C4-2B (cell line): ENCODE measurements at regions not wholly inside any gene's neighbourhood (a gene's known extent, or its start where the extent isn't known, plus 50 kb on each side); places are given as distances from the start of the nearest gene placed in this dataset.

ENCODE experiments used
- H3K27ac ChIP-seq: fragments of 450-650 bp; 2 replicates; pipeline ENCODE4 v1.5.1; 2017
- ZFX ChIP-seq: fragments of 450-650 bp; IDR thresholded peaks from 2 replicates; pipeline ENCODE4 v1.6.1; 2017
- TF ChIP-seq, protein P1 (sequence below): fragments of 450-650 bp; conservative IDR thresholded peaks from 2 replicates; pipeline ENCODE4 v1.5.1; 2017; ENCODE audit warnings: mild to moderate bottlenecking

DNA sequence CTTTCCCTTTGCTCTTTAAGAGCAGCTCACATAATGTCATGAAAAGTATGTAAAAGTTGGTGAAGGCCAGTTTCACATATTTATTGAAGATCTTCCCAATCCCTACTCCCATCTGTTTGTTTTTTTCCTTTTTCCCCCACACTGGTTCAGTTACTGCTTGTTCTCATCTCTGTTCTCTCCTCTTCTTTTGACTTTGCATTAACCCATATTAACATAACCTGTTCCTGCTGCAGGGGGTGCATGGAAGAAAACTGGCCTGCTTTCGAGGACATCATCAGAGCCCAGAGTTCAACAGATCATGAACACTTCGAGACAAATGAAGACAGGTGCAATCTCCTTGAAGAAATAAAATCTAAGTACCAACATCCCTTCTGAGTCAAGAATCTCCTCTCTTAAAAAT lies 93.3 kb upstream of the FAM3C start:
- TF ChIP-seq, protein P1, sequence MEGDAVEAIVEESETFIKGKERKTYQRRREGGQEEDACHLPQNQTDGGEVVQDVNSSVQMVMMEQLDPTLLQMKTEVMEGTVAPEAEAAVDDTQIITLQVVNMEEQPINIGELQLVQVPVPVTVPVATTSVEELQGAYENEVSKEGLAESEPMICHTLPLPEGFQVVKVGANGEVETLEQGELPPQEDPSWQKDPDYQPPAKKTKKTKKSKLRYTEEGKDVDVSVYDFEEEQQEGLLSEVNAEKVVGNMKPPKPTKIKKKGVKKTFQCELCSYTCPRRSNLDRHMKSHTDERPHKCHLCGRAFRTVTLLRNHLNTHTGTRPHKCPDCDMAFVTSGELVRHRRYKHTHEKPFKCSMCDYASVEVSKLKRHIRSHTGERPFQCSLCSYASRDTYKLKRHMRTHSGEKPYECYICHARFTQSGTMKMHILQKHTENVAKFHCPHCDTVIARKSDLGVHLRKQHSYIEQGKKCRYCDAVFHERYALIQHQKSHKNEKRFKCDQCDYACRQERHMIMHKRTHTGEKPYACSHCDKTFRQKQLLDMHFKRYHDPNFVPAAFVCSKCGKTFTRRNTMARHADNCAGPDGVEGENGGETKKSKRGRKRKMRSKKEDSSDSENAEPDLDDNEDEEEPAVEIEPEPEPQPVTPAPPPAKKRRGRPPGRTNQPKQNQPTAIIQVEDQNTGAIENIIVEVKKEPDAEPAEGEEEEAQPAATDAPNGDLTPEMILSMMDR: no peak
- no peak for TF ChIP-seq ZFX
- H3K27ac ChIP-seq: no peak overlapping the region

DNA sequence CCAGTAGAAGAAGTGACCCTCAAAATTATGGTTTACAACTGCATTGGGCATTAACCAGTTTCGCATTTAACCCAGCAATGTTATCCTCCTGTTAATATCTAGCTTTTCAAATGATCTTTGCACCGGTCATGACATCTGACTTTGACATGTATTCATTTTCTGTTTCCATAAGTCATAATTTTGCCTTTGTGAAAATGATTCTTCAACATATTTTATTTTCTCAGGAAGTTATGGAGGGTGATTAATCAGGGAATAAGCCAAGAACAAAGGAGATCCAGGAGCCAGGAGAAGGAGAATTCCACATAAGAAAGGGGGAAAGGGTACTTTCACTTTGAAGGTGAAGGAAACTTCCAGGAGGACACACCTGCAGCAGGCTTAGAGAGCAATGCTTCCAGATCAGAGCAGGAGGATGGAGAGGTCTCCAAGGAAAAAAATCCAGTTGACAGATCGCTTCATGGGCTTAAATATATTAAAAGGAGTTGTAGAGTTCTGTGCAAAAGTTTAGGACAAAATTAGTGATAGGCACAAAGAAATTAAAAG lies 92.1 kb upstream of the FAM3C start:
- no peak overlapping the region for H3K27ac ChIP-seq
- TF ChIP-seq ZFX: no peak
- TF ChIP-seq, protein P1: no peak

GRCh38 chr7:121486590-121486989 lies 90.5 kb upstream of the FAM3C start:
- no peak for TF ChIP-seq ZFX
- TF ChIP-seq, protein P1: no peak

GRCh38 chr7:121485467-121486243 lies 89.5 kb upstream of the FAM3C start:
- TF ChIP-seq, protein P1: no peak
- TF ChIP-seq ZFX: no peak
- no peak overlapping the region for H3K27ac ChIP-seq

More at GRCh38 chr7:121486590-121486989, 90.5 kb upstream of the FAM3C start:
- H3K27ac ChIP-seq: no peak overlapping the region

GRCh38 chr7:121484089-121484763 lies 88.1 kb upstream of the FAM3C start:
- no peak overlapping the region for H3K27ac ChIP-seq
- no peak for TF ChIP-seq ZFX
- TF ChIP-seq, protein P1: no peak

DNA sequence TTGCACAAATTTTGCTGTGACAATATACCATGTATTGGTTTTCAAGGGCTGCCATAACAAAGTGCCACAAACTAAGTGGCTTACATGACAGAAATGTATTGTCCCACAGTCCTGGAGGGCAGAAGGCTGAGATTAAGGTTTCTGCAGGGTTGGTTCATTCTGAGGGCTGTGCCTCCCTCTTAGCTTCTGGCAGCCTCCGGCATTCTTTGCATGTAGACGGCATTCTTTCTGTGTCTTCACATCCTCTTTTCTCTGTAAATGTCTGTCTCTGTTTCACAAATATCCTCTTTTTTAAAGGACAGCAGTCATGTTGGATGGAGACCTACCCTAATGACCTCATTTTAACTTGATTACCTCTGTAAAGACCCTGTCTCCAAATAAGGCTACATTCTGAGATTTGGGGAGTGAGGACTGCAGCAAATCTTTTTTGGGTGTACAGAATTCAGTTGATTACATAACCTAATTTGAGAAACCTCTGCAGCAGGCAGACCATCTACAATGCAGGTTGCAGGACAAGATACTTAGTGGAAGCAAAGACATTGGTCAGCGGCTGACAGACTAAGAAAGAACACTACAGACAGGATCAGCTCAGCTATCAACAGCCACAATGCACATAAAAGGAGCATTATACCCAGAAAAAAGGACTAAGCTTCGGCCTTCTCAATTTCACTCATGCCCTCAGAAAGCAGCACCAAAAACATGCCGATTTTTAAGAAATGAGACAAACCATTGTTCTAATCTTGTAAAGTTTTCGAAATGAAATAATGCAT lies 84.6 kb upstream of the FAM3C start:
- H3K27ac ChIP-seq: no peak overlapping the region
- TF ChIP-seq, protein P1: no peak
- no peak for TF ChIP-seq ZFX
